ENCODE measurements at regions not wholly inside any gene's neighbourhood (a gene's known extent, or its start where the extent isn't known, plus 50 kb on each side); places are given as distances from the start of the nearest gene placed in this dataset.

- Histone ChIP-seq H2BK120ac (ENCODE audit: low read depth, low read length) (no peak overlapping the region), H2AK5ac (ENCODE audit: low read depth, low read length) (no peak overlapping the region), H3K9me3 (ENCODE audit: control insufficient read depth, insufficient read depth, low read length) (no peaks in the 10 kb centered on the region), H3K9ac (ENCODE audit: low read depth, low read length) (no peak overlapping the region), H2BK15ac (ENCODE audit: low read depth, low read length) (no peak overlapping the region), H3K27me3 (ENCODE audit: control insufficient read depth, insufficient read depth, low read length) (no peaks in the 10 kb centered on the region), H3K14ac (replicated peaks; ENCODE audit: low read depth, low read length) (no peak overlapping the region), H3K4me1 (ENCODE audit: control insufficient read depth, insufficient read depth, low read length) (0 out of 2 replicates have a peak, but pooled peaks cover 2% of the 10 kb centered on the region), H3K9me1 (ENCODE audit: insufficient read depth, low read length) (no peaks in the 10 kb centered on the region), H4K5ac (ENCODE audit: low read depth, low read length) (no peak overlapping the region), H3K4ac (ENCODE audit: low read depth, low read length) (no peak overlapping the region), H4K8ac (ENCODE audit: low read depth in 2 of 2, low read length in 2 of 2) (no peak overlapping the region), H2AK9ac (replicated peaks; ENCODE audit: low read depth, low read length, poor library complexity) (no peak overlapping the region), H3K18ac (ENCODE audit: low read depth, low read length) (no peak overlapping the region), H3K23ac (ENCODE audit: low read depth, low read length) (no peak overlapping the region), H2AFZ (replicated peaks; ENCODE audit: low read length, poor library complexity) (no peak overlapping the region), H2BK5ac (ENCODE audit: low read depth, low read length, poor library complexity, severe bottlenecking) (no peak overlapping the region), H3K79me1 (ENCODE audit: low read depth in 1 of 2, low read length in 2 of 2) (no peaks in the 10 kb centered on the region), H4K91ac (ENCODE audit: insufficient read depth, low read depth, low read length) (no peak overlapping the region), H3K4me2 (ENCODE audit: low read depth, low read length) (no peak overlapping the region; the same call in 1 of the 2 replicates), H4K20me1 (ENCODE audit: insufficient read depth, low read length) (no peaks in the 10 kb centered on the region), H3K27ac (ENCODE audit: insufficient read depth, low read length) (no peak overlapping the region), H2BK20ac (ENCODE audit: low read depth, low read length) (no peak overlapping the region), H3K56ac (ENCODE audit: extremely low read depth, insufficient read depth, low read length) (no peak overlapping the region), H3K4me3 (ENCODE audit: insufficient read depth, low read depth, low read length) (no peak overlapping the region), H3K36me3 (ENCODE audit: control insufficient read depth, insufficient read depth, low read length) (no peaks in the 10 kb centered on the region)
- CTCF ChIA-PET: interaction anchor here (0.5 to 0.7 kb wide), 2 partner anchors 10 to 1298 kb away, joined by 3 read pairs; no protein-coding TSS in a partner anchor
- BruUV-seq (replicated peaks): no TSS peak
- no peak for TF ChIP-seq BHLHE40 (IDR thresholded peaks at IDR 0.05; ENCODE audit: low read depth, low read length)
- TF ChIP-seq CEBPB (IDR thresholded peaks at IDR 0.05; ENCODE audit: low read depth, low read length): peak; percentile 79
- ATAC-seq (ENCODE audit: low read depth): no peak
- 53% methylated on average over 2 of the region's 2 CpGs; no CpG with 5 or more reads in 1 of the 2 experiments for WGBS, 2 experiments (ENCODE audit: extremely low coverage in 2 of 2, insufficient read length in 1 of 2)
- POLR2A ChIA-PET (ENCODE audit: unreplicated experiment): no interaction called here
- dilution Hi-C loops (cut with HindIII; ENCODE audit: low sequenced_read_pairs, unreplicated experiment) (no loop called here), in situ Hi-C loops (cut with MboI; ENCODE audit: low sequenced_read_pairs) (no loop called here), intact Hi-C loops (cut with micrococcal nuclease) (loop anchor here (5.0 kb wide), 1 partner anchor 245 kb away; the partner anchor contains the start of gene PDE5A)
- no peak for DNase-seq
These were observed 194.2 kb downstream of the MAD2L1 start for GRCh38 chr4:119872371-119873016.
